ENCODE measurements at regions not wholly inside any gene's neighbourhood (a gene's known extent, or its start where the extent isn't known, plus 50 kb on each side); places are given as distances from the start of the nearest gene placed in this dataset.

DNA sequence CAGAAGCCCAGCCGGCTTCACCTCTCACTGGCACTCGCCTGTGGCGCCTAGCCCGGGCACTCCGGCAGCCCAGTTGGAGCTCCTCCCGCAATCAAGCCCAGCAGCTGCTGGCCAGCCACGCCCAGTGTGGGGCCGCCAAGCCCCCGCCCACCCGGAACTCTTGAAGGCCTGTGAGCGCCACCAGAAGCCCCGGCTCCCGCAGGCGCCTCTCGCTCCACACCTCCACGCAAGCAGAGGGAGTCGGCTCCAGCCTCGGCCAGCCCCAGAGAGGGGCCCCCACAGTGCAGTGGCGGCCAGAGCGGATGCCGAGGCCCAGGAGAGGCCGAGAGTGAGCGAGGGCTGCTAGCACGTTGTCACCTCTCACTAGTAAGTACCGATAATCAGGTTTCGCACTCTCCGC lies 240.7 kb downstream of the TFEC start:
- TF ChIP-seq, protein P1, sequence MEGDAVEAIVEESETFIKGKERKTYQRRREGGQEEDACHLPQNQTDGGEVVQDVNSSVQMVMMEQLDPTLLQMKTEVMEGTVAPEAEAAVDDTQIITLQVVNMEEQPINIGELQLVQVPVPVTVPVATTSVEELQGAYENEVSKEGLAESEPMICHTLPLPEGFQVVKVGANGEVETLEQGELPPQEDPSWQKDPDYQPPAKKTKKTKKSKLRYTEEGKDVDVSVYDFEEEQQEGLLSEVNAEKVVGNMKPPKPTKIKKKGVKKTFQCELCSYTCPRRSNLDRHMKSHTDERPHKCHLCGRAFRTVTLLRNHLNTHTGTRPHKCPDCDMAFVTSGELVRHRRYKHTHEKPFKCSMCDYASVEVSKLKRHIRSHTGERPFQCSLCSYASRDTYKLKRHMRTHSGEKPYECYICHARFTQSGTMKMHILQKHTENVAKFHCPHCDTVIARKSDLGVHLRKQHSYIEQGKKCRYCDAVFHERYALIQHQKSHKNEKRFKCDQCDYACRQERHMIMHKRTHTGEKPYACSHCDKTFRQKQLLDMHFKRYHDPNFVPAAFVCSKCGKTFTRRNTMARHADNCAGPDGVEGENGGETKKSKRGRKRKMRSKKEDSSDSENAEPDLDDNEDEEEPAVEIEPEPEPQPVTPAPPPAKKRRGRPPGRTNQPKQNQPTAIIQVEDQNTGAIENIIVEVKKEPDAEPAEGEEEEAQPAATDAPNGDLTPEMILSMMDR (IDR thresholded peaks at IDR 0.05): no peak
- no peak for TF ChIP-seq POLR2A (IDR thresholded peaks at IDR 0.05)

All from ovary (tissue), 3 donors.